Natural killer cell (primary cell): ENCODE measurements at regions not wholly inside any gene's neighbourhood (a gene's known extent, or its start where the extent isn't known, plus 50 kb on each side); places are given as distances from the start of the nearest gene placed in this dataset.

Experiments
- ATAC-seq, 3 donors: fragments of 150-1000 bp in 2 of 3; fragments of 200-7000 bp in 1 of 3; cut with Tn5 transposase; 1 replicate in 1 of 3; 2 replicates in 2 of 3; pipeline ENCODE4 v1.10.0; 2021; ENCODE audit warnings: mild to moderate bottlenecking in 2 of 3, moderate library complexity in 2 of 3
- DNase-seq, 2 donors: peaks; one replicate each; pipeline versions ENCODE4 v3.0.0 to v3.0.0-alpha.2; 2013 to 2021; ENCODE audit warnings: mixed read lengths in 1 of 2
- H3K27ac ChIP-seq: one replicate; pipeline ENCODE4 v1.5.1; 2013; ENCODE audit warnings: mild to moderate bottlenecking, low read length
- H3K27me3 ChIP-seq: one replicate; pipeline ENCODE4 v1.6.1; 2013; ENCODE audit warnings: low read length; ENCODE audit not compliant: control insufficient read depth, insufficient read depth
- H3K36me3 ChIP-seq: one replicate; pipeline ENCODE4 v1.6.1; 2013; ENCODE audit warnings: low read length; ENCODE audit not compliant: control insufficient read depth, insufficient read depth
- H3K4me1 ChIP-seq: one replicate; pipeline ENCODE4 v1.6.1; 2013; ENCODE audit warnings: low read length; ENCODE audit not compliant: control insufficient read depth, insufficient read depth
- H3K4me3 ChIP-seq: one replicate; pipeline ENCODE4 v1.5.1; 2013; ENCODE audit warnings: low read length
- H3K9me3 ChIP-seq: one replicate; pipeline ENCODE4 v1.6.1; 2013; ENCODE audit warnings: low read length; ENCODE audit not compliant: control insufficient read depth, insufficient read depth
- H3K27ac Mint-ChIP-seq, 2 donors: one replicate each; pipeline ENCODE4 v1.8.0; 2022; ENCODE audit warnings: mild to moderate bottlenecking in 2 of 2, mixed read lengths in 2 of 2, moderate library complexity in 1 of 2
- H3K27me3 Mint-ChIP-seq, 2 donors: one replicate each; pipeline ENCODE4 v1.8.0; 2022; ENCODE audit warnings: low read depth in 2 of 2, mixed read lengths in 2 of 2
- H3K36me3 Mint-ChIP-seq: one replicate; pipeline ENCODE4 v1.8.0; 2022; ENCODE audit warnings: mixed read lengths
- H3K4me1 Mint-ChIP-seq, 2 donors: one replicate each; pipeline ENCODE4 v1.8.0; 2022; ENCODE audit warnings: mixed read lengths in 2 of 2
- H3K4me3 Mint-ChIP-seq: one replicate; pipeline ENCODE4 v1.8.0; 2022; ENCODE audit warnings: mild to moderate bottlenecking, moderate library complexity, mixed read lengths
- H3K9me3 Mint-ChIP-seq, 2 donors: one replicate each; pipeline ENCODE4 v1.8.0; 2022; ENCODE audit warnings: mixed read lengths in 2 of 2
- CTCF ChIP-seq: fragments of 200-600 bp; IDR thresholded peaks from one replicate; pipeline ENCODE4 v1.8.0; 2022; ENCODE audit warnings: antibody characterized with exemption
- WGBS: methylation state at CpG from one replicate; pipeline ENCODE4 v1.1.7; 2013; ENCODE audit warnings: missing lambda C conversion rate; ENCODE audit not compliant: insufficient coverage; 5-methylcytosine and 5-hydroxymethylcytosine counted together
- intact Hi-C: fragments of 100-400 bp; cut with micrococcal nuclease; formaldehyde crosslinking; loops from one replicate; pipeline ENCODE4 v1.14.2; 2022

GRCh38 chr4:66017671-66018070 is 347.4 kb upstream of the EPHA5 start:
- no peaks in the 10 kb centered on the region for H3K36me3 ChIP-seq
- DNase-seq (no peak), ATAC-seq (no peak)
- no peaks in the 10 kb centered on the region for H3K27me3 ChIP-seq
- Mint-ChIP-seq H3K27ac (no peak overlapping the region), H3K9me3 (peaks cover 22 to 41% of the 10 kb centered on the region in 2 donors), H3K4me3 (no peak overlapping the region), H3K27me3 (no peaks in the 10 kb centered on the region), H3K36me3 (peaks cover 25% of the 10 kb centered on the region), H3K4me1 (no peaks in the 10 kb centered on the region)
- H3K4me1 ChIP-seq, result no peaks in the 10 kb centered on the region
- intact Hi-C loops, result no loop called here
- TF ChIP-seq CTCF, result no peak
- H3K9me3 ChIP-seq, result peaks cover 25% of the 10 kb centered on the region
- WGBS, result 88% methylated on average over 3 of the region's 3 CpGs
- no peak overlapping the region for H3K4me3 ChIP-seq
- H3K27ac ChIP-seq, result no peak overlapping the region

GRCh38 chr4:66016240-66016639 is 346.0 kb upstream of the EPHA5 start:
- H3K27me3 ChIP-seq, result no peaks in the 10 kb centered on the region
- Mint-ChIP-seq H3K4me1 (no peaks in the 10 kb centered on the region), H3K27me3 (no peaks in the 10 kb centered on the region), H3K9me3 (peaks cover 22 to 42% of the 10 kb centered on the region in 2 donors), H3K27ac (no peak overlapping the region), H3K4me3 (no peak overlapping the region), H3K36me3 (peaks cover 25% of the 10 kb centered on the region)
- no peaks in the 10 kb centered on the region for H3K4me1 ChIP-seq
- no peak for TF ChIP-seq CTCF
- H3K27ac ChIP-seq, result no peak overlapping the region
- no peaks in the 10 kb centered on the region for H3K36me3 ChIP-seq
- DNase-seq (no peak), ATAC-seq (no peak)
- no peak overlapping the region for H3K4me3 ChIP-seq
- WGBS, result 85% methylated on average over 1 of the region's 1 CpG
- intact Hi-C loops, result no loop called here
- H3K9me3 ChIP-seq, result peaks cover 19% of the 10 kb centered on the region

- Histone ChIP-seq H3K4me3 (no peak overlapping the region), H3K9me3 (peaks cover 19% of the 10 kb centered on the region), H3K4me1 (no peaks in the 10 kb centered on the region), H3K27ac (no peak overlapping the region), H3K36me3 (no peaks in the 10 kb centered on the region), H3K27me3 (no peaks in the 10 kb centered on the region)
- ATAC-seq (no peak), DNase-seq (no peak)
- peaks cover 25 to 42% of the 10 kb centered on the region in 2 donors for H3K9me3 Mint-ChIP-seq
- WGBS, result 27% methylated on average over 3 of the region's 3 CpGs
- H3K36me3 Mint-ChIP-seq, result peaks cover 22% of the 10 kb centered on the region
- no peak for TF ChIP-seq CTCF
- no peaks in the 10 kb centered on the region for H3K4me1 Mint-ChIP-seq
- intact Hi-C loops, result no loop called here
- H3K4me3 Mint-ChIP-seq, result no peak overlapping the region
- no peaks in the 10 kb centered on the region for H3K27me3 Mint-ChIP-seq
- H3K27ac Mint-ChIP-seq, result no peak overlapping the region
Observed at GRCh38 chr4:66014146-66014765, 344.0 kb upstream of the EPHA5 start.

GRCh38 chr4:66000510-66001117 is 330.3 kb upstream of the EPHA5 start:
- no peaks in the 10 kb centered on the region for H3K27me3 Mint-ChIP-seq
- Histone ChIP-seq H3K36me3 (no peaks in the 10 kb centered on the region), H3K9me3 (peaks cover 2% of the 10 kb centered on the region), H3K27ac (no peak overlapping the region), H3K4me3 (no peak overlapping the region), H3K4me1 (no peaks in the 10 kb centered on the region), H3K27me3 (no peaks in the 10 kb centered on the region)
- DNase-seq (no peak), ATAC-seq (no peak)
- H3K4me3 Mint-ChIP-seq, result no peak overlapping the region
- no peak overlapping the region for H3K27ac Mint-ChIP-seq
- no peak for TF ChIP-seq CTCF
- intact Hi-C loops, result no loop called here
- peaks cover 10 to 25% of the 10 kb centered on the region in 2 donors for H3K9me3 Mint-ChIP-seq
- WGBS, result no CpG with 5 or more reads among the region's 1 CpG
- H3K36me3 Mint-ChIP-seq, result no peaks in the 10 kb centered on the region
- H3K4me1 Mint-ChIP-seq, result no peaks in the 10 kb centered on the region
